GM23248 (cell line): ENCODE measurements at regions not wholly inside any gene's neighbourhood (a gene's known extent, or its start where the extent isn't known, plus 50 kb on each side); places are given as distances from the start of the nearest gene placed in this dataset.

ENCODE experiments used
- DNase-seq: peaks from one replicate; pipeline ENCODE4 v3.0.0-alpha.2; 2015
- H2AFZ ChIP-seq: fragments of 200-600 bp; sonication (generic); 2 replicates; pipeline ENCODE4 v1.6.1; 2016; ENCODE audit warnings: antibody characterized with exemption
- H3F3A ChIP-seq: fragments of 200-600 bp; sonication (generic); 2 replicates; pipeline ENCODE4 v1.6.1; 2016; ENCODE audit warnings: mild to moderate bottlenecking, antibody characterized with exemption, mixed run types; ENCODE audit not compliant: insufficient read depth
- H3K27ac ChIP-seq: fragments of 200-600 bp; sonication (generic); 2 replicates; pipeline ENCODE4 v1.5.1; 2016; ENCODE audit warnings: mild to moderate bottlenecking
- H3K27me3 ChIP-seq: fragments of 200-600 bp; sonication (generic); replicated peaks from 2 replicates; pipeline ENCODE4 v1.6.1; 2016; ENCODE audit warnings: mild to moderate bottlenecking; ENCODE audit not compliant: insufficient read depth
- H3K36me3 ChIP-seq: fragments of 200-600 bp; sonication (generic); 2 replicates; pipeline ENCODE4 v1.6.1; 2016; ENCODE audit warnings: low read depth, mild to moderate bottlenecking
- H3K4me1 ChIP-seq: fragments of 200-600 bp; sonication (generic); 2 replicates; pipeline ENCODE4 v1.6.1; 2016; ENCODE audit warnings: mild to moderate bottlenecking; ENCODE audit not compliant: insufficient read depth
- H3K4me2 ChIP-seq: fragments of 200-600 bp; sonication (generic); one replicate; pipeline ENCODE4 v1.6.1; 2016; ENCODE audit warnings: mild to moderate bottlenecking; ENCODE audit not compliant: unreplicated experiment
- H3K4me3 ChIP-seq: fragments of 200-600 bp; sonication (generic); 2 replicates; pipeline ENCODE4 v1.5.1; 2016; ENCODE audit warnings: mild to moderate bottlenecking
- H3K79me2 ChIP-seq: fragments of 200-600 bp; sonication (generic); 2 replicates; pipeline ENCODE4 v1.6.1; 2016; ENCODE audit warnings: mild to moderate bottlenecking; ENCODE audit not compliant: insufficient read depth
- H3K9ac ChIP-seq: fragments of 200-600 bp; sonication (generic); 2 replicates; pipeline ENCODE4 v1.6.1; 2016; ENCODE audit warnings: mild to moderate bottlenecking
- H3K9me2 ChIP-seq: fragments of 200-600 bp; sonication (generic); 2 replicates; pipeline ENCODE4 v1.6.1; 2016; ENCODE audit warnings: mixed run types, mild to moderate bottlenecking, moderate library complexity; ENCODE audit not compliant: insufficient read depth
- H3K9me3 ChIP-seq: fragments of 200-600 bp; sonication (generic); one replicate; pipeline ENCODE4 v1.6.1; 2017; ENCODE audit warnings: low read depth
- H4K20me1 ChIP-seq: fragments of 200-600 bp; sonication (generic); 2 replicates; pipeline ENCODE4 v1.6.0; 2016; ENCODE audit not compliant: insufficient read depth
- EZH2 ChIP-seq: fragments of 200-600 bp; sonication (generic); IDR thresholded peaks from 2 replicates; pipeline ENCODE4 v1.6.1; 2018; ENCODE audit warnings: antibody characterized with exemption, mild to moderate bottlenecking; ENCODE audit not compliant: insufficient read depth, poor library complexity, severe bottlenecking
- EZH2phosphoT487 ChIP-seq: fragments of 200-600 bp; sonication (generic); IDR thresholded peaks from 2 replicates; pipeline ENCODE4 v1.6.1; 2018; ENCODE audit warnings: antibody characterized with exemption, moderate library complexity, mild to moderate bottlenecking, low read depth; ENCODE audit not compliant: insufficient read depth
- WGBS, 2 experiments: methylation state at CpG; one replicate each; pipeline ENCODE4 v1.1.6; 2015 to 2017; ENCODE audit warnings: low lambda C conversion rate in 2 of 2, low coverage in 1 of 2; ENCODE audit errors: missing lambda C conversion rate in 2 of 2; 5-methylcytosine and 5-hydroxymethylcytosine counted together
- in situ Hi-C: fragments of 300-500 bp; cut with MboI; formaldehyde crosslinking; loops from 2 replicates; pipeline ENCODE4 v1.15.0; 2020

DNA sequence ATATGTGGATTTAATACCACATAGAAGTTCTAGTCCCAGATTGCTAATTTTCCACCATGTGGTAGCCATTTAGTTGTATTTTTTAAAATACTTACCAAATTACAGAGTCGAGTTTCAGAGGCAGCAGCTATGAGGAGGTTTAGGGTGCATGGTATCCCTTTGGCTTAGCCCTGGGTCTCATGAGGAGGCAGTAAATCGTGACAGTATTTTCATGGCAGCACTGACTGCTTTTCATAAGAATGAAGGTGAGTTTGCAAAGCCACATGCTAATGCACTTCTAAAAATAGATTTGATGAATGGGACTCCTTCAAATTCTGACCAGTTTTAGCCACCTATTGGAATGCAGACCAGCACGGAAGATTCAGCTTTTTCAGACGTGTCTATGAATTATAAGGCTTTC, 114.0 kb upstream of the FRG1 start:
- Histone ChIP-seq H3K27me3 (no peaks in the 10 kb centered on the region), H3K36me3 (no peaks in the 10 kb centered on the region), H3K9ac (no peak overlapping the region), H2AFZ (no peak overlapping the region), H3K9me2 (no peaks in the 10 kb centered on the region), H4K20me1 (no peaks in the 10 kb centered on the region), H3K4me3 (no peak overlapping the region), H3K9me3 (peaks cover 4% of the 10 kb centered on the region), H3K27ac (no peak overlapping the region), H3K79me2 (no peaks in the 10 kb centered on the region), H3F3A (no peaks in the 10 kb centered on the region), H3K4me1 (no peaks in the 10 kb centered on the region), H3K4me2 (no peak overlapping the region)
- in situ Hi-C loops = no loop called here
- WGBS, 2 experiments = 1 to 2% methylated on average over 4 of the region's 4 CpGs
- DNase-seq = no peak
- TF ChIP-seq EZH2 = no peak
- TF ChIP-seq EZH2phosphoT487 = no peak

- WGBS, 2 experiments = 21 to 43% methylated on average over 7 of the region's 7 CpGs
- no peaks in the 10 kb centered on the region for H4K20me1 ChIP-seq
- DNase-seq = no peak
- no peaks in the 10 kb centered on the region for H3F3A ChIP-seq
- H2AFZ ChIP-seq = no peak overlapping the region
- H3K27me3 ChIP-seq = no peaks in the 10 kb centered on the region
- no peak overlapping the region for H3K9ac ChIP-seq
- in situ Hi-C loops = no loop called here
- no peak for TF ChIP-seq EZH2phosphoT487
- no peak for TF ChIP-seq EZH2
- H3K27ac ChIP-seq = no peak overlapping the region
- no peaks in the 10 kb centered on the region for H3K4me1 ChIP-seq
- no peaks in the 10 kb centered on the region for H3K9me2 ChIP-seq
- H3K79me2 ChIP-seq = no peaks in the 10 kb centered on the region
- no peak overlapping the region for H3K4me3 ChIP-seq
- H3K36me3 ChIP-seq = no peaks in the 10 kb centered on the region
- no peak overlapping the region for H3K4me2 ChIP-seq
- H3K9me3 ChIP-seq = peaks cover 4% of the 10 kb centered on the region
These were observed 112.5 kb upstream of the FRG1 start for GRCh38 chr4:189828081-189828697.

GRCh38 chr4:189832528-189832927, 108.1 kb upstream of the FRG1 start:
- no peaks in the 10 kb centered on the region for H3K4me1 ChIP-seq
- H3K9me2 ChIP-seq = no peaks in the 10 kb centered on the region
- in situ Hi-C loops = no loop called here
- WGBS, 2 experiments = 59 to 71% methylated on average over 6 of the region's 6 CpGs
- H2AFZ ChIP-seq = no peak overlapping the region
- no peak for DNase-seq
- H3K36me3 ChIP-seq = no peaks in the 10 kb centered on the region
- no peak overlapping the region for H3K4me2 ChIP-seq
- no peaks in the 10 kb centered on the region for H3K27me3 ChIP-seq
- no peak overlapping the region for H3K4me3 ChIP-seq
- H4K20me1 ChIP-seq = no peaks in the 10 kb centered on the region
- H3F3A ChIP-seq = no peaks in the 10 kb centered on the region
- H3K79me2 ChIP-seq = no peaks in the 10 kb centered on the region
- H3K9me3 ChIP-seq = peaks cover 4% of the 10 kb centered on the region
- TF ChIP-seq EZH2phosphoT487 (no peak), EZH2 (no peak)
- no peak overlapping the region for H3K27ac ChIP-seq
- no peak overlapping the region for H3K9ac ChIP-seq

GRCh38 chr4:189834616-189835015, 106.1 kb upstream of the FRG1 start:
- Histone ChIP-seq H3K9me2 (no peaks in the 10 kb centered on the region), H3K79me2 (no peaks in the 10 kb centered on the region)
- no peak for TF ChIP-seq EZH2
- TF ChIP-seq EZH2phosphoT487 = no peak

GRCh38 chr4:189835505-189835904, 105.2 kb upstream of the FRG1 start:
- in situ Hi-C loops = no loop called here

More at GRCh38 chr4:189834616-189835015, 106.1 kb upstream of the FRG1 start:
- no peak for DNase-seq
- H2AFZ ChIP-seq = no peak overlapping the region
- no peak overlapping the region for H3K9ac ChIP-seq
- H3K27ac ChIP-seq = no peak overlapping the region
- no peaks in the 10 kb centered on the region for H3K27me3 ChIP-seq
- in situ Hi-C loops = no loop called here
- no peaks in the 10 kb centered on the region for H3F3A ChIP-seq
- 12 to 20% methylated on average over 4 of the region's 4 CpGs for WGBS, 2 experiments
- no peaks in the 10 kb centered on the region for H3K4me1 ChIP-seq
- H4K20me1 ChIP-seq = no peaks in the 10 kb centered on the region
- peaks cover 4% of the 10 kb centered on the region for H3K9me3 ChIP-seq
- H3K4me2 ChIP-seq = no peak overlapping the region
- no peaks in the 10 kb centered on the region for H3K36me3 ChIP-seq
- H3K4me3 ChIP-seq = no peak overlapping the region

More at GRCh38 chr4:189835505-189835904, 105.2 kb upstream of the FRG1 start:
- no peak overlapping the region for H3K27ac ChIP-seq
- no peak overlapping the region for H2AFZ ChIP-seq
- no peaks in the 10 kb centered on the region for H4K20me1 ChIP-seq
- no peak overlapping the region for H3K9ac ChIP-seq
- H3K79me2 ChIP-seq = no peaks in the 10 kb centered on the region
- 0 to 3% methylated on average over 1 of the region's 1 CpG for WGBS, 2 experiments
- no peak for DNase-seq
- TF ChIP-seq EZH2phosphoT487 = no peak
- TF ChIP-seq EZH2 = no peak
- H3K4me1 ChIP-seq = no peaks in the 10 kb centered on the region
- peaks cover 4% of the 10 kb centered on the region for H3K9me3 ChIP-seq
- no peak overlapping the region for H3K4me2 ChIP-seq
- no peaks in the 10 kb centered on the region for H3K27me3 ChIP-seq
- H3F3A ChIP-seq = no peaks in the 10 kb centered on the region
- no peaks in the 10 kb centered on the region for H3K9me2 ChIP-seq
- no peaks in the 10 kb centered on the region for H3K36me3 ChIP-seq
- H3K4me3 ChIP-seq = no peak overlapping the region
